GM12878 (cell line): ENCODE measurements at regions not wholly inside any gene's neighbourhood (a gene's known extent, or its start where the extent isn't known, plus 50 kb on each side); places are given as distances from the start of the nearest gene placed in this dataset.

Experiments
- ATAC-seq: fragments of 200-7000 bp; cut with Tn5 transposase; 3 replicates; pipeline ENCODE4 v1.9.1; 2020; ENCODE audit warnings: mild to moderate bottlenecking, moderate library complexity
- BruUV-seq: library from RNA; stranded (reverse); fragments of 400-500 nt; replicated peaks from 2 replicates; lab custom pipeline; 2021; lab: Mats Ljungman, UMichigan
- CTCF ChIA-PET: fragments of 300-600 bp; sonication (Branson Sonifier 250); formaldehyde crosslinking; extraction: SDS; loops from one replicate; lab custom pipeline; 2021; ENCODE audit warnings: inconsistent platforms; lab: Yijun Ruan, JAX
- POLR2A ChIA-PET: fragments of 350-600 bp; formaldehyde crosslinking; extraction: SDS; loops from one replicate; lab custom pipeline; 2021; ENCODE audit warnings: inconsistent platforms; lab: Charles Lee
- RAD21 ChIA-PET: fragments of 300-600 bp; sonication (Branson Sonifier 250); formaldehyde crosslinking; loops from one replicate; lab custom pipeline; 2023; ENCODE audit warnings: antibody characterized with exemption; ENCODE audit not compliant: unreplicated experiment; lab: Charles Lee
- SMC1A ChIA-PET: fragments of 300-600 bp; sonication (Branson Sonifier 250); formaldehyde crosslinking; loops from one replicate; lab custom pipeline; 2023; ENCODE audit not compliant: unreplicated experiment, uncharacterized antibody; lab: Charles Lee
- DNase-seq: peaks from one replicate; pipeline ENCODE4 v3.0.0-alpha.2; 2011; ENCODE audit warnings: low read depth, low spot score
- FAIRE-seq: peaks from 3 replicates; lab custom pipeline; 2011; peaks lifted over from hg19 to GRCh38; lab: Jason Lieb, UNC
- H2AFZ ChIP-seq: 2 replicates; pipeline ENCODE4 v1.6.0; 2011; ENCODE audit warnings: low read depth, low read length, control low read depth; ENCODE audit not compliant: control insufficient read depth
- H3K27ac ChIP-seq: 2 replicates; pipeline ENCODE4 v1.5.1; 2011; ENCODE audit warnings: control low read depth; ENCODE audit not compliant: control insufficient read depth, insufficient read depth
- H3K27me3 ChIP-seq, 2 experiments: replicated peaks in 1 of 2; 2 replicates each; pipeline versions ENCODE4 v1.6.0 to v1.6.1; 2011; ENCODE audit warnings: low read length in 1 of 2; ENCODE audit not compliant: control insufficient read depth in 2 of 2, insufficient read depth in 2 of 2
- H3K36me3 ChIP-seq, 2 experiments: 2 replicates each; pipeline ENCODE4 v1.5.1; 2011; ENCODE audit warnings: low read length in 1 of 2; ENCODE audit not compliant: control insufficient read depth in 2 of 2, insufficient read depth in 2 of 2
- H3K4me1 ChIP-seq: 2 replicates; pipeline ENCODE4 v1.6.1; 2011; ENCODE audit warnings: mild to moderate bottlenecking, low read length, moderate library complexity, mixed read lengths; ENCODE audit not compliant: control insufficient read depth, insufficient read depth
- H3K4me2 ChIP-seq: 2 replicates; pipeline ENCODE4 v1.6.0; 2011; ENCODE audit warnings: control low read depth; ENCODE audit not compliant: control insufficient read depth, insufficient read depth
- H3K4me3 ChIP-seq: fragments of 200-600 bp; sonication (generic); 2 replicates; pipeline ENCODE4 v1.5.1; 2016
- H3K79me2 ChIP-seq: 2 replicates; pipeline ENCODE4 v1.6.0; 2011; ENCODE audit warnings: low read length; ENCODE audit not compliant: control insufficient read depth, insufficient read depth
- H3K9ac ChIP-seq: 2 replicates; pipeline ENCODE4 v1.8.0; 2011; ENCODE audit warnings: low read length, control low read depth, mixed read lengths; ENCODE audit not compliant: control insufficient read depth, insufficient read depth
- H3K9me3 ChIP-seq: replicated peaks from 3 replicates; pipeline ENCODE4 v1.5.1; 2011; ENCODE audit warnings: mild to moderate bottlenecking, low read length; ENCODE audit not compliant: control insufficient read depth, insufficient read depth
- H4K20me1 ChIP-seq: 2 replicates; pipeline ENCODE4 v1.6.0; 2011; ENCODE audit not compliant: control insufficient read depth, insufficient read depth
- ASH2L ChIP-seq: fragments of 300-600, 200-600 bp; sonication (generic); IDR thresholded peaks from 2 replicates; pipeline ENCODE4 v1.6.1; 2017; ENCODE audit warnings: low read depth, mild to moderate bottlenecking, borderline replicate concordance
- CEBPB ChIP-seq, 2 experiments: fragments of 150-350 bp in 1 of 2; IDR thresholded peaks; 2 replicates each; pipeline ENCODE4 v1.6.1; 2012 to 2014; ENCODE audit warnings: low read depth in 2 of 2, low read length in 2 of 2, borderline replicate concordance in 1 of 2, inconsistent platforms in 1 of 2
- GATAD2B ChIP-seq: fragments of 450-650 bp; conservative IDR thresholded peaks from 2 replicates; pipeline ENCODE4 v1.6.1; 2017; ENCODE audit warnings: low read depth, mild to moderate bottlenecking, moderate library complexity
- HDGF ChIP-seq: fragments of 450-650 bp; IDR thresholded peaks from 2 replicates; pipeline ENCODE4 v1.6.1; 2016; ENCODE audit warnings: antibody characterized with exemption
- KDM1A ChIP-seq: fragments of 200-600 bp; sonication (generic); IDR thresholded peaks from 2 replicates; pipeline ENCODE4 v1.6.1; 2016; ENCODE audit warnings: borderline replicate concordance
- MXI1 ChIP-seq: fragments of 150-350 bp; IDR thresholded peaks from 2 replicates; pipeline ENCODE4 v1.6.1; 2011; ENCODE audit warnings: low read depth, mild to moderate bottlenecking, inconsistent platforms, low read length, improper control_type of control experiment
- NFYB ChIP-seq: IDR thresholded peaks from 2 replicates; pipeline ENCODE4 v1.6.1; 2011; ENCODE audit warnings: low read depth, mild to moderate bottlenecking, low read length, improper control_type of control experiment, moderate library complexity; ENCODE audit not compliant: insufficient read depth
- RAD21 ChIP-seq: IDR thresholded peaks from 2 replicates; pipeline ENCODE4 v1.6.1; 2011; ENCODE audit warnings: mild to moderate bottlenecking, low read depth, low read length, moderate library complexity; ENCODE audit not compliant: insufficient read depth
- SMAD5 ChIP-seq: IDR thresholded peaks from 2 replicates; pipeline ENCODE4 v1.6.1; 2016; ENCODE audit warnings: antibody characterized with exemption, low read depth
- SREBF1 ChIP-seq: IDR thresholded peaks from 2 replicates; pipeline ENCODE4 v1.6.1; 2012; ENCODE audit warnings: mild to moderate bottlenecking, low read length
- TAF1 ChIP-seq: IDR thresholded peaks from 2 replicates; pipeline ENCODE4 v1.6.1; 2011; ENCODE audit warnings: mild to moderate bottlenecking, low read depth, low read length, borderline replicate concordance
- ZBTB4 ChIP-seq: fragments of 450-650 bp; formaldehyde crosslinking; IDR thresholded peaks from 2 replicates; pipeline ENCODE4 v1.4.0; 2022; ENCODE audit warnings: mild to moderate bottlenecking, moderate library complexity
- ZNF687 ChIP-seq: fragments of 450-650 bp; IDR thresholded peaks from 2 replicates; pipeline ENCODE4 v1.6.1; 2017; ENCODE audit warnings: mild to moderate bottlenecking, moderate library complexity
- WGBS: methylation state at CpG from one replicate; pipeline ENCODE4 v1.1.6; 2016; ENCODE audit warnings: low lambda C conversion rate; ENCODE audit not compliant: insufficient replicate concordance, insufficient coverage; ENCODE audit errors: missing lambda C conversion rate; 5-methylcytosine and 5-hydroxymethylcytosine counted together
- in situ Hi-C: fragments of 300-500 bp; cut with MboI; formaldehyde crosslinking; loops from 9 replicates; pipeline ENCODE4 v1.14.3; 2018; ENCODE audit warnings: mixed read lengths
- intact Hi-C: fragments of 100-400 bp; cut with micrococcal nuclease; formaldehyde crosslinking; loops from one replicate; pipeline ENCODE4 v1.14.2; 2022; ENCODE audit not compliant: unreplicated experiment

GRCh38 chr11:76721755-76722677, 51.5 kb upstream of the LRRC32 start (continued):
- TF ChIP-seq ZNF687 (no peak), RAD21 (peak; percentile 58), HDGF (no peak), GATAD2B (no peak), KDM1A (no peak)

- no peak overlapping the region for H3K4me2 ChIP-seq
- ChIA-PET POLR2A (no interaction called here), RAD21 (interaction anchor here (1.9 kb wide), 1 partner anchor 124 kb away, joined by 7 read pairs; no protein-coding TSS in a partner anchor), SMC1A (interaction anchor here (1.1 kb wide), 1 partner anchor 75 kb away, joined by 3 read pairs; no protein-coding TSS in a partner anchor), CTCF (interaction anchor here (0.6 to 2.8 kb wide), 12 partner anchors 9 to 195 kb away, joined by 3 to 11 read pairs (median 4); no protein-coding TSS in a partner anchor)
- no TSS peak for BruUV-seq
- H3K79me2 ChIP-seq = no peaks in the 10 kb centered on the region
- DNase-seq (no peak), ATAC-seq (no peak), FAIRE-seq (no peak)
- H2AFZ ChIP-seq = no peak overlapping the region
- H3K4me1 ChIP-seq = no peaks in the 10 kb centered on the region
- no peaks in the 10 kb centered on the region for H3K36me3 ChIP-seq
- in situ Hi-C loops (no loop called here), intact Hi-C loops (no loop called here)
- no peak overlapping the region for H3K4me3 ChIP-seq
- H3K9me3 ChIP-seq = no peaks in the 10 kb centered on the region
- no peaks in the 10 kb centered on the region; the same call in 1 of the 2 replicates for H4K20me1 ChIP-seq
- H3K27me3 ChIP-seq = peaks cover 0 to 4% of the 10 kb centered on the region in 2 experiments; a peak in 2 of 4 replicates
- no peak overlapping the region for H3K27ac ChIP-seq
- 3% methylated on average over 2 of the region's 2 CpGs for WGBS
- H3K9ac ChIP-seq = no peak overlapping the region
- TF ChIP-seq ASH2L (no peak), ZBTB4 (CRISPR knock-in tag) (no peak), MXI1 (no peak), TAF1 (no peak), NFYB (no peak), CEBPB (IDR thresholded peaks at IDR 0.05; ENCODE audit: borderline replicate concordance in 1 of 2, low read depth in 2 of 2, low read length in 2 of 2) (no peak), SREBF1 (no peak), SMAD5 (no peak)
These were observed 52.6 kb upstream of the LRRC32 start for GRCh38 chr11:76723142-76723541.
